Activated CD4-positive, alpha-beta T cell treated with anti-CD3 and anti-CD28 coated beads, Interleukin-2, amount 50 U/mL, for 24 hours (primary cell): ENCODE measurements at regions not wholly inside any gene's neighbourhood (a gene's known extent, or its start where the extent isn't known, plus 50 kb on each side); places are given as distances from the start of the nearest gene placed in this dataset.

Source experiments
- DNase-seq, 2 donors: peaks; one replicate each; pipeline ENCODE4 v3.0.0-alpha.2; 2020; ENCODE audit warnings: low read depth in 1 of 2, low spot score in 1 of 2

- DNase-seq, result no peak
Measured at GRCh38 chr10:89887406-89887805, 186.0 kb downstream of the KIF20B start.

- DNase-seq, result no peak
Measured at GRCh38 chr10:89887830-89888229, 186.4 kb downstream of the KIF20B start.

- DNase-seq, result no peak
Measured at GRCh38 chr10:89888321-89889070, 187.1 kb downstream of the KIF20B start.

- no peak for DNase-seq
Measured at GRCh38 chr10:89889606-89890005, 188.2 kb downstream of the KIF20B start.

GRCh38 chr10:89891006-89891535 is 189.7 kb downstream of the KIF20B start:
- DNase-seq, result no peak

GRCh38 chr10:89894051-89894450 is 192.7 kb downstream of the KIF20B start:
- no peak for DNase-seq

GRCh38 chr10:89900554-89900953 is 199.2 kb downstream of the KIF20B start:
- no peak for DNase-seq

GRCh38 chr10:89901895-89902294 is 200.5 kb downstream of the KIF20B start:
- DNase-seq, result no peak

GRCh38 chr10:89904755-89905154 is 203.4 kb downstream of the KIF20B start:
- no peak for DNase-seq

GRCh38 chr10:89909752-89910151 is 208.4 kb downstream of the KIF20B start:
- no peak for DNase-seq

- no peak for DNase-seq
Measured at GRCh38 chr10:89915021-89915420, 213.6 kb downstream of the KIF20B start.

GRCh38 chr10:89915968-89916367 is 214.6 kb downstream of the KIF20B start:
- no peak for DNase-seq

GRCh38 chr10:89916468-89917215 is 215.3 kb downstream of the KIF20B start:
- DNase-seq, result no peak

- DNase-seq, result no peak
Measured at GRCh38 chr10:89921403-89921802, 220.0 kb downstream of the KIF20B start.

- no peak for DNase-seq
Measured at GRCh38 chr10:89923661-89924060, 222.3 kb downstream of the KIF20B start.

GRCh38 chr10:89924261-89924660 is 222.9 kb downstream of the KIF20B start:
- DNase-seq, result no peak

GRCh38 chr10:89926736-89927135 is 225.3 kb downstream of the KIF20B start:
- DNase-seq, result no peak

GRCh38 chr10:89929282-89930026 is 228.1 kb downstream of the KIF20B start:
- DNase-seq, result no peak

GRCh38 chr10:89937494-89937893 is 236.1 kb downstream of the KIF20B start:
- no peak for DNase-seq

GRCh38 chr10:89940076-89940475 is 238.7 kb downstream of the KIF20B start:
- no peak for DNase-seq

- no peak for DNase-seq
Measured at GRCh38 chr10:89942217-89942616, 240.8 kb downstream of the KIF20B start.

- no peak for DNase-seq
Measured at GRCh38 chr10:89944138-89944537, 242.7 kb downstream of the KIF20B start.
